GM21786 (cell line): ENCODE measurements at regions not wholly inside any gene's neighbourhood (a gene's known extent, or its start where the extent isn't known, plus 50 kb on each side); places are given as distances from the start of the nearest gene placed in this dataset.
"Not testable (repeated sequence)": the region's sequence is repeated elsewhere in the genome, so short reads cannot be mapped to it uniquely, and the experiment has no call there.

Source experiments
- ATAC-seq: cut with Tn5 transposase; IDR thresholded peaks from one replicate; pipeline ENCODE4 v1.9.1; 2021; ENCODE audit not compliant: unreplicated experiment

GRCh38 chr10:64369885-64370773 lies 848.9 kb downstream of the REEP3 start:
- no peak for ATAC-seq

- no peak for ATAC-seq
Measured at GRCh38 chr10:64374346-64374745, 853.1 kb downstream of the REEP3 start.

DNA sequence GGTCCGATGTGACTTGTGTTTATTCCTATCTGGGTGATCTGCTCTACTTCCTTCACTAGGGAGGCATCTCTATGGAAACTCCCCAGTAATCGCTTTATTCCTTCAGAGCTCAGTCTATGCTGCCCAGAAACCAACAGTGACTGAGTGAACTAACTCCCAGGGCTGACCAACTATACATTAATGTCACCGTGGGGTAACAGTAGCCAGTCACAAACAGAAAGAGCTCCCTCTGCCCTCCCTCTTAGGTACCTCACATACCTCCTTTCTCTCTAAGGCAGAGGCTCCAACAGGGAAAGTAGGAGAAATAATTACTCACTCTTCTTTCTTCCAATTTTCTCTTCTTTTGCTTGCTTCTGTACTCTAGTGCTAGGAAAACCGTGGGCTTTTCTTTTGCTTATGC lies 855.0 kb downstream of the REEP3 start:
- ATAC-seq, result no peak

DNA sequence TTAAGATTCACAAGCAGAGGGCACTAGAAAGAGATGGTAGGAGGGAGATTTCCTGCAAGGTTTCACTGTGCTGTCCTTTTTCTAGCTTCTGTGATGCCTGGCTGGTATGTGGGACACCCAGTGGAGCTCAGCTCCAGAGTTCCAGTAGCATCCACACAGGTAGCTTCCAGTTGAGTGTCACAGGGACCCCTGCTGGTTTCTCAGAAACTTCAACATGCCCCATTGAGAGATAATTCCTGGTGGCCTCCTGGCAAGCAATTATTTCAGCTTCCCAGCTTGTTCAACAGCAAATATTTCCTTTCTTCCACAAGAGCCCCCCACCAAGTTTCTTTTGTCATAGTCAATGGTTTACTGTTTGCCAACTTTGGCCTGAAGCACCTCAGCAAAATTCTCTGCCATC lies 858.7 kb downstream of the REEP3 start:
- ATAC-seq, result no peak

GRCh38 chr10:64385355-64385754 lies 864.2 kb downstream of the REEP3 start:
- no peak for ATAC-seq

- ATAC-seq, result no peak
Measured at GRCh38 chr10:64394744-64395143, 873.5 kb downstream of the REEP3 start.

DNA sequence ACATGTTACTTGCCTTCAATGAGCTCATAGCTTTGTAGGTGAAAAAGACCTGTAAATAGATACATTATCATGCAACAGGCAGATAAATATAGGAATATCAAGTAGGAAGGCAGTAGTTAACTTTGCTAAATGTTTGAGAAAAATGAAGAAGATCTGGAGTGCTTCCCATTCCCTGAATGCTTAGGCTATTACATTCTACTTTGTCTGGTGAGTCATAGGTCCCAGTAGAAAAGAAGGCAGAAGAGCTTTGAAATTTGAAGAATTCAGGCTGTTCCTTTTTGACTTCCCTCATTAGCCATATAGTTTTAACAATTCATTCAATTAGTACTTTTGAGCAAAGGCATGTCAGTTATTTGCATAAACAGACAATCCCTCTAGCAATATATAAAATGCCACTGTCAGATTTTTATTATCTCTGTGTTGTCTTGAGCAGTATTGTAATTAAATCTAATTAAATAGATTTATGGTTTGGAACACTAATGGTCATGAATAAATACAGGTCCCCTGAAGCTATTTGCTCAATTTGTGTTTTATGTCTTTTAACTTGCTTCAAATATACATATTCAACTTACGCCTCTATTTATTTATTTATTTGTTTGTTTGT lies 875.0 kb downstream of the REEP3 start:
- ATAC-seq, result no peak

DNA sequence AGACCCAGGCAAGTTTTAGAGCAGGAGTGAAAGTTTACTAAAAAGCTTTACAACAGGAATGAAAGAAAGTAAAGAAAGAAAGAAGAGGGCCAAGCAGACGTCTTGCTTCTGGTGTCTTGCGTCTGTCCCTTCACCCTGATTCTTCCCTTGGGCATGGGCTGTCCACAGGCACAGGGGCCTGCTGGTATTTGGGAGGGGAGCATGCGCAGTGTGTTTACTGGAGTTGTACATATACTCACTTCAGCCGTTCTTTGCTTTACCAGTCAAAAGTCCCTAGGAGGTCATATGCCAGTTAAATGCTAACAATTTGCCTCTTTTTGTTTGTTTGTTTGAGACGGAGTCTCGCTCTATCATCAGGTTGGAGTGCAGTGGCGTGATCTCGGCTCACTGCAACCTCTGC lies 875.9 kb downstream of the REEP3 start:
- no peak for ATAC-seq

DNA sequence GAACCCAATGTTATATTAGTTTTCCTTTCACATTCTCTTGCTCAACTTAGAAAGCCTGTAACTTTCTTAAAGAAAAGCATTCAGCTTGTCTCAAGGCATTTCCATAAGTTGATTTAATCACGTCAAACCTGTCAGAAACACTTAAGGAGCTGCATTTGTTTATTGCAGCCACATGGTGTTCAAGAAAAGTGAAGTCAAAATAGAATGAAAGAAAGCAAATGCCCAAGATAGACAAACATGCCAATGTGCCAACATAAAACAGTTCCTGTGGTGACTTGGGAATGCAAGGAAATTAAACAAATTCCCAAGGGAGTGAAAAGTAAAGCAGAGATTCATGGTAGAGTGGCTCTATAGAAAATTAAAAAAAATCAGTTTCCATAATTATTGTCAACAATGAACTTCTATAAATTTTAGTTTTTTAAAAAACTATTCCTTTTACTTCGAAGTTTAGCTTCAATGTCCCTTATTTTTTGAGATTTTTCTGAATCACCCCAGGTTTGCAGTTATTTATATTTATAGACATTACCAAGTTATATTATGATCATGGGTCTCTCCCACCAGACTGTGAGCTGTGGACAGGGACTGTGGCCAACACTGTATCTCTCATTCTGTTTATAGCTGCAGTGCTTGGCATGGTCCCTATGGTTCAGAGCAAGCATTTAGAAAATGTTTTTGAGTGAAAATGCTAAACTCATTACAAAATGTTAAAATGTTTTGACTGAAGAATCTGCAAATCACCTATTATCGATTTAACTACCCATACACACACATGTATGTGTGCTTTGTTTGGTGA lies 887.4 kb downstream of the REEP3 start:
- no peak for ATAC-seq

- ATAC-seq, result no peak
Measured at GRCh38 chr10:64409349-64409748, 888.1 kb downstream of the REEP3 start.

DNA sequence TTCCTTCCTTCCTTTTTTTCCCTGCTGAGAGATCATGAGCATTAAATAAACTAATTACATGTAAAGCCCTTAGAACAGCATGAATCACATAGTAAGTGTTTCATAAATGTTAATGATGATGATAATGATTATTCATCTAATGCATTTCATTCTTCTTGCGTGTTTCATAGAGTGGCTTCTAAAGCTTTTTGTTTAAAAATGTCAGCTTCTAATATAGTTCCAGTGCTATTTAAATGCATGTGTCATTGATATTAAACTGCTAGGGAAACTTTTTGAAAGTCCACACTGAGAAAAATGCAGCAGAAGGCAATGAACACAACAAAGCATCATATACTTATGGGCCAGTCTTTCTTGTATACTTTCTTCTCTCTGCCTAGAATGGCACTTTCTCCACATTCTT lies 894.8 kb downstream of the REEP3 start:
- no peak for ATAC-seq

- no peak for ATAC-seq
Measured at GRCh38 chr10:64419461-64419860, 898.3 kb downstream of the REEP3 start.

DNA sequence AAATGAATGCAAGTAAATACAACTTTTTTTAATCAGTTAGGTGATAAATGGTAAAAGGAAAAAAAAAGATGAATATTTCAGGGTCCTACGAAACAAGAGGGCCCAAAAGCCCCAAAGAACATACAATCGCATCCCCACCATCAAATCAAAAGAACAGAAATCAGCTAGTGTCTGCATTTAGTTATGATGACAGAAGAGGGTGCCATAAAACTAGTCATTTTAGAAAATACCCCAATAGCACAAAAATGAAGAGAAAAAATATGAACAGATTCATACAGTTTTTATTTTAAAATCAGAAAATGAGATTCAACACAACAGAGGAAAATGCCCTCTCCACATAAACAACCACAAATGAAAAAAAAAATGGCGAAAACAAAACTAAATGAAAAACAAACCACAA lies 905.5 kb downstream of the REEP3 start:
- no peak for ATAC-seq

GRCh38 chr10:64430690-64431323 lies 909.6 kb downstream of the REEP3 start:
- ATAC-seq, result no peak

GRCh38 chr10:64441872-64442271 lies 920.7 kb downstream of the REEP3 start:
- ATAC-seq, result not testable (repeated sequence)

DNA sequence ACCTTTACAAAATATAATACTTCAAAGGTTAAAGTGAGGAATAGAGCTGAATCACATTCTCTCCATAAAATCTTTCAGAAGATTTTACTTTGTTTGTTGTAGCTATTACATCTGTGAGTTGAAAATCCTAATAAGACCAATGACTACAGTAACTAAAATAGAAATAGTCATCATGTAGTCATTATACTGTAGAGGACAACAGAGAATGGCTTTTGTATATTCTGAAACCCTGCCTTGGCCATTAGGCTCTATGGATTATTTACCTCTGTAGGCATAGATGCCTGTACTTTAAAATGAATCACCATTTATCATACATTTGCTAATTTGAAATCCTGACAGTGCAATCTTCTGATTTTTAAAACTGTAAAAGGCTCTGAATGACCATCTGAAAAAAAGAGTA lies 923.0 kb downstream of the REEP3 start:
- ATAC-seq, result no peak

DNA sequence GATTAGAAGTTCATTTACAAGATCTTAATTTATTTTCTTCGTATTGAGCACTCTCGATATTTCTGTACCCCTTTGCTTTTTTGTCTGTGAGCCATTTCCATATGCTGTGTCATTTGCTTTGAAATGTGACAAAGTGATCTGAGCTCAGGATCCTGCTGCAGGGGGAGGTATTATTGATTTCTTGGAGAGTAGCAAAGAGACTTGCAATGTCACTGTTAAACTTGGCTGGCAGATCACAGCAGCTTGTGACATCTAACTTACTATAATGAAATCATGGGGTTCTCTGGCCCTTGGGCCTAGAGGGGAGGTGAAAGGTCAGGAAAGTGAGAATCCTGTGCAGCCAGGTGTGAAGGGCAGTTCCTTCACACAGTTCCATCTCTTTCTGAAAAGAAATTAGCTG lies 923.4 kb downstream of the REEP3 start:
- no peak for ATAC-seq

- ATAC-seq, result no peak
Measured at GRCh38 chr10:64449603-64450002, 928.4 kb downstream of the REEP3 start.

- ATAC-seq, result no peak
Measured at GRCh38 chr10:64450312-64450711, 929.1 kb downstream of the REEP3 start.

- no peak for ATAC-seq
Measured at GRCh38 chr10:64454962-64455361, 933.8 kb downstream of the REEP3 start.

- no peak for ATAC-seq
Measured at GRCh38 chr10:64458306-64458705, 937.1 kb downstream of the REEP3 start.
